ENCODE measurements at regions not wholly inside any gene's neighbourhood (a gene's known extent, or its start where the extent isn't known, plus 50 kb on each side); places are given as distances from the start of the nearest gene placed in this dataset.

- H3K4me1 ChIP-seq (ENCODE audit: low read length): no peaks in the 10 kb centered on the region
- H3K9me3 ChIP-seq (ENCODE audit: low read length): no peaks in the 10 kb centered on the region
- no peaks in the 10 kb centered on the region for H4K20me1 ChIP-seq (ENCODE audit: insufficient read depth, low read depth, low read length)
- no peak overlapping the region for H3K4me3 ChIP-seq (ENCODE audit: low read length)
- no peaks in the 10 kb centered on the region for H3K36me3 ChIP-seq (ENCODE audit: insufficient read depth, low read length)
- no peak overlapping the region for H3K27ac ChIP-seq (ENCODE audit: low read length)
- H3K27me3 ChIP-seq (ENCODE audit: low read length): no peaks in the 10 kb centered on the region
- no peaks in the 10 kb centered on the region for H3K79me2 ChIP-seq (ENCODE audit: low read length)
- no peak overlapping the region for H2AFZ ChIP-seq (ENCODE audit: low read length)
- no peaks in the 10 kb centered on the region for H3K9me2 ChIP-seq (replicated peaks; ENCODE audit: insufficient read depth, low read length)
- no peak overlapping the region for H3K4me2 ChIP-seq (ENCODE audit: low read depth, low read length, poor library complexity, severe bottlenecking)
- DNase-seq: no peak
- no peak overlapping the region for H3K9ac ChIP-seq (ENCODE audit: low read length)
These were observed 1066.9 kb upstream of the TENM3 start for GRCh38 chr4:181176306-181176705.

GRCh38 chr4:181181331-181181730 lies 1061.9 kb upstream of the TENM3 start:
- Histone ChIP-seq H3K4me3 (ENCODE audit: low read length) (no peak overlapping the region), H3K27ac (ENCODE audit: low read length) (no peak overlapping the region), H3K4me2 (ENCODE audit: low read depth, low read length, poor library complexity, severe bottlenecking) (no peak overlapping the region), H3K9me3 (ENCODE audit: low read length) (no peaks in the 10 kb centered on the region), H3K27me3 (ENCODE audit: low read length) (no peaks in the 10 kb centered on the region), H3K79me2 (ENCODE audit: low read length) (no peaks in the 10 kb centered on the region), H3K9ac (ENCODE audit: low read length) (no peak overlapping the region), H4K20me1 (ENCODE audit: insufficient read depth, low read depth, low read length) (no peaks in the 10 kb centered on the region), H2AFZ (ENCODE audit: low read length) (no peak overlapping the region), H3K36me3 (ENCODE audit: insufficient read depth, low read length) (no peaks in the 10 kb centered on the region), H3K9me2 (replicated peaks; ENCODE audit: insufficient read depth, low read length) (no peaks in the 10 kb centered on the region), H3K4me1 (ENCODE audit: low read length) (no peaks in the 10 kb centered on the region)
- DNase-seq: no peak

- H2AFZ ChIP-seq (ENCODE audit: low read length): no peak overlapping the region
- no peak overlapping the region for H3K4me2 ChIP-seq (ENCODE audit: low read depth, low read length, poor library complexity, severe bottlenecking)
- no peak overlapping the region for H3K27ac ChIP-seq (ENCODE audit: low read length)
- H3K79me2 ChIP-seq (ENCODE audit: low read length): no peaks in the 10 kb centered on the region
- no peaks in the 10 kb centered on the region for H3K27me3 ChIP-seq (ENCODE audit: low read length)
- H3K4me3 ChIP-seq (ENCODE audit: low read length): no peak overlapping the region
- H3K36me3 ChIP-seq (ENCODE audit: insufficient read depth, low read length): no peaks in the 10 kb centered on the region
- no peaks in the 10 kb centered on the region for H3K4me1 ChIP-seq (ENCODE audit: low read length)
- H3K9me3 ChIP-seq (ENCODE audit: low read length): no peaks in the 10 kb centered on the region
- no peak for DNase-seq
- no peaks in the 10 kb centered on the region for H3K9me2 ChIP-seq (replicated peaks; ENCODE audit: insufficient read depth, low read length)
- no peaks in the 10 kb centered on the region for H4K20me1 ChIP-seq (ENCODE audit: insufficient read depth, low read depth, low read length)
- no peak overlapping the region for H3K9ac ChIP-seq (ENCODE audit: low read length)
These were observed 1053.5 kb upstream of the TENM3 start for GRCh38 chr4:181189751-181190150.

GRCh38 chr4:181193131-181193930 lies 1049.9 kb upstream of the TENM3 start:
- Histone ChIP-seq H3K9me3 (ENCODE audit: low read length) (no peaks in the 10 kb centered on the region), H3K4me2 (ENCODE audit: low read depth, low read length, poor library complexity, severe bottlenecking) (no peak overlapping the region), H3K9me2 (replicated peaks; ENCODE audit: insufficient read depth, low read length) (no peaks in the 10 kb centered on the region), H3K36me3 (ENCODE audit: insufficient read depth, low read length) (no peaks in the 10 kb centered on the region), H3K79me2 (ENCODE audit: low read length) (no peaks in the 10 kb centered on the region), H3K27me3 (ENCODE audit: low read length) (no peaks in the 10 kb centered on the region), H4K20me1 (ENCODE audit: insufficient read depth, low read depth, low read length) (no peaks in the 10 kb centered on the region), H3K4me1 (ENCODE audit: low read length) (no peaks in the 10 kb centered on the region), H3K27ac (ENCODE audit: low read length) (no peak overlapping the region), H2AFZ (ENCODE audit: low read length) (no peak overlapping the region), H3K4me3 (ENCODE audit: low read length) (no peak overlapping the region), H3K9ac (ENCODE audit: low read length) (no peak overlapping the region)
- no peak for DNase-seq

- H3K4me1 ChIP-seq (ENCODE audit: low read length): no peaks in the 10 kb centered on the region
- H3K4me3 ChIP-seq (ENCODE audit: low read length): no peak overlapping the region
- DNase-seq: no peak
- no peaks in the 10 kb centered on the region for H3K9me3 ChIP-seq (ENCODE audit: low read length)
- H3K9ac ChIP-seq (ENCODE audit: low read length): no peak overlapping the region
- H3K36me3 ChIP-seq (ENCODE audit: insufficient read depth, low read length): no peaks in the 10 kb centered on the region
- no peak overlapping the region for H3K27ac ChIP-seq (ENCODE audit: low read length)
- H4K20me1 ChIP-seq (ENCODE audit: insufficient read depth, low read depth, low read length): no peaks in the 10 kb centered on the region
- H3K4me2 ChIP-seq (ENCODE audit: low read depth, low read length, poor library complexity, severe bottlenecking): no peak overlapping the region
- H3K79me2 ChIP-seq (ENCODE audit: low read length): no peaks in the 10 kb centered on the region
- no peaks in the 10 kb centered on the region for H3K27me3 ChIP-seq (ENCODE audit: low read length)
- no peak overlapping the region for H2AFZ ChIP-seq (ENCODE audit: low read length)
- H3K9me2 ChIP-seq (replicated peaks; ENCODE audit: insufficient read depth, low read length): no peaks in the 10 kb centered on the region
These were observed 1049.1 kb upstream of the TENM3 start for GRCh38 chr4:181194096-181194495.

GRCh38 chr4:181200076-181200475 lies 1043.1 kb upstream of the TENM3 start:
- no peak overlapping the region for H3K4me3 ChIP-seq (ENCODE audit: low read length)
- H4K20me1 ChIP-seq (ENCODE audit: insufficient read depth, low read depth, low read length): no peaks in the 10 kb centered on the region
- no peaks in the 10 kb centered on the region for H3K9me3 ChIP-seq (ENCODE audit: low read length)
- no peaks in the 10 kb centered on the region for H3K4me1 ChIP-seq (ENCODE audit: low read length)
- no peaks in the 10 kb centered on the region for H3K27me3 ChIP-seq (ENCODE audit: low read length)
- H3K36me3 ChIP-seq (ENCODE audit: insufficient read depth, low read length): no peaks in the 10 kb centered on the region
- H2AFZ ChIP-seq (ENCODE audit: low read length): no peak overlapping the region
- H3K27ac ChIP-seq (ENCODE audit: low read length): no peak overlapping the region
- H3K9ac ChIP-seq (ENCODE audit: low read length): no peak overlapping the region
- H3K9me2 ChIP-seq (replicated peaks; ENCODE audit: insufficient read depth, low read length): no peaks in the 10 kb centered on the region
- DNase-seq: no peak
- H3K79me2 ChIP-seq (ENCODE audit: low read length): no peaks in the 10 kb centered on the region
- H3K4me2 ChIP-seq (ENCODE audit: low read depth, low read length, poor library complexity, severe bottlenecking): no peak overlapping the region

- no peaks in the 10 kb centered on the region for H4K20me1 ChIP-seq (ENCODE audit: insufficient read depth, low read depth, low read length)
- DNase-seq: no peak
These were observed 1041.0 kb upstream of the TENM3 start for GRCh38 chr4:181202240-181202639.

GRCh38 chr4:181204109-181204508 lies 1039.1 kb upstream of the TENM3 start:
- Histone ChIP-seq H3K9ac (ENCODE audit: low read length) (no peak overlapping the region), H3K36me3 (ENCODE audit: insufficient read depth, low read length) (no peaks in the 10 kb centered on the region), H3K9me3 (ENCODE audit: low read length) (no peaks in the 10 kb centered on the region), H3K27ac (ENCODE audit: low read length) (no peak overlapping the region), H3K27me3 (ENCODE audit: low read length) (no peaks in the 10 kb centered on the region), H3K4me3 (ENCODE audit: low read length) (no peak overlapping the region), H3K4me2 (ENCODE audit: low read depth, low read length, poor library complexity, severe bottlenecking) (no peak overlapping the region), H3K4me1 (ENCODE audit: low read length) (no peaks in the 10 kb centered on the region), H2AFZ (ENCODE audit: low read length) (no peak overlapping the region), H3K9me2 (replicated peaks; ENCODE audit: insufficient read depth, low read length) (no peaks in the 10 kb centered on the region), H4K20me1 (ENCODE audit: insufficient read depth, low read depth, low read length) (no peaks in the 10 kb centered on the region), H3K79me2 (ENCODE audit: low read length) (no peaks in the 10 kb centered on the region)
- no peak for DNase-seq

More at GRCh38 chr4:181202240-181202639, 1041.0 kb upstream of the TENM3 start:
- no peak overlapping the region for H3K4me3 ChIP-seq (ENCODE audit: low read length)
- H3K27ac ChIP-seq (ENCODE audit: low read length): no peak overlapping the region
- no peaks in the 10 kb centered on the region for H3K9me2 ChIP-seq (replicated peaks; ENCODE audit: insufficient read depth, low read length)
- H3K4me2 ChIP-seq (ENCODE audit: low read depth, low read length, poor library complexity, severe bottlenecking): no peak overlapping the region
- H3K27me3 ChIP-seq (ENCODE audit: low read length): no peaks in the 10 kb centered on the region
- H2AFZ ChIP-seq (ENCODE audit: low read length): no peak overlapping the region
- no peaks in the 10 kb centered on the region for H3K79me2 ChIP-seq (ENCODE audit: low read length)
- H3K9ac ChIP-seq (ENCODE audit: low read length): no peak overlapping the region
- no peaks in the 10 kb centered on the region for H3K36me3 ChIP-seq (ENCODE audit: insufficient read depth, low read length)
- H3K9me3 ChIP-seq (ENCODE audit: low read length): no peaks in the 10 kb centered on the region
- no peaks in the 10 kb centered on the region for H3K4me1 ChIP-seq (ENCODE audit: low read length)
